ENCODE measurements at regions not wholly inside any gene's neighbourhood (a gene's known extent, or its start where the extent isn't known, plus 50 kb on each side); places are given as distances from the start of the nearest gene placed in this dataset.

GRCh38 chr10:44207160-44207559 is 177.7 kb downstream of the CXCL12 start:
- Histone ChIP-seq H3K79me2 (ENCODE audit: control insufficient read depth in 1 of 2, insufficient read depth in 2 of 2, low read length in 2 of 2) (no peaks in the 10 kb centered on the region), H4K5ac (ENCODE audit: insufficient read length, low read depth, low read length) (no peak overlapping the region), H3K79me1 (ENCODE audit: low read depth, low read length) (no peaks in the 10 kb centered on the region), H2BK20ac (ENCODE audit: low read length) (no peak overlapping the region), H3K4me1 (replicated peaks in 1 of 4; ENCODE audit: control insufficient read depth in 3 of 4, insufficient read depth in 4 of 4, low read length in 3 of 4) (peaks cover 0 to 9% (median 1%) of the 10 kb centered on the region in 4 experiments; a peak in 2 of 7 replicates), H3K4me2 (ENCODE audit: insufficient read depth in 1 of 2, low read depth in 2 of 2, low read length in 2 of 2) (no peak overlapping the region), H2AK5ac (ENCODE audit: low read depth, low read length) (no peak overlapping the region), H2BK5ac (ENCODE audit: low read depth, low read length) (no peak overlapping the region), H2BK15ac (ENCODE audit: low read length) (no peak overlapping the region), H3K23ac (ENCODE audit: insufficient read length) (no peak overlapping the region), H3K4me3 (ENCODE audit: extremely low read depth in 1 of 4, insufficient read depth in 2 of 4, low read depth in 3 of 4, low read length in 4 of 4) (no peak overlapping the region), H2BK120ac (replicated peaks; ENCODE audit: low read depth, low read length) (no peak overlapping the region), H3K27me3 (replicated peaks in 1 of 4; ENCODE audit: control insufficient read depth in 3 of 4, extremely low read depth in 1 of 4, insufficient read depth in 3 of 4, low read length in 3 of 4) (no peaks in the 10 kb centered on the region), H3K23me2 (ENCODE audit: low read depth, low read length) (no peaks in the 10 kb centered on the region), H3K4ac (replicated peaks; ENCODE audit: insufficient read length, low read depth, low read length) (no peak overlapping the region), H3K9ac (replicated peaks in 1 of 4; ENCODE audit: extremely low read depth in 1 of 4, low read depth in 3 of 4, low read length in 3 of 4) (no peak overlapping the region; a peak in 1 of 7 replicates), H3K36me3 (ENCODE audit: control insufficient read depth in 2 of 4, insufficient read depth in 4 of 4, low read length in 3 of 4) (no peaks in the 10 kb centered on the region), H2BK12ac (ENCODE audit: low read depth, low read length) (no peak overlapping the region), H4K91ac (replicated peaks; ENCODE audit: insufficient read length, low read length) (no peak overlapping the region), H4K20me1 (replicated peaks in 1 of 2; ENCODE audit: control insufficient read depth in 1 of 2, insufficient read depth in 2 of 2, low read length in 2 of 2) (no peaks in the 10 kb centered on the region), H4K8ac (ENCODE audit: extremely low read depth, insufficient read depth, low read length) (no peak overlapping the region), H3K18ac (ENCODE audit: extremely low read depth, low read length) (no peak overlapping the region), H3K27ac (ENCODE audit: low read depth, low read length) (no peak overlapping the region), H3K9me3 (ENCODE audit: insufficient read depth in 2 of 2, low read depth in 1 of 2, low read length in 1 of 2) (no peaks in the 10 kb centered on the region), H3K56ac (replicated peaks; ENCODE audit: insufficient read length, low read depth, low read length) (no peak overlapping the region), H3K14ac (ENCODE audit: insufficient read length) (no peak overlapping the region), H2AFZ (ENCODE audit: low read length) (no peak overlapping the region)
- POLR2A ChIA-PET (ENCODE audit: partially characterized antibody) = no interaction called here
- TF ChIP-seq RAD21 (IDR thresholded peaks at IDR 0.05 in 1 of 2, conservative IDR thresholded peaks at IDR 0.05 in 1 of 2; ENCODE audit: low read depth in 2 of 2, low read length in 2 of 2) (no peak), TAF1 (IDR thresholded peaks at IDR 0.05; ENCODE audit: low read depth, low read length) (no peak)
- DNase-seq (ENCODE audit: low read depth in 1 of 2, low spot score in 2 of 2) (no peak), FAIRE-seq (no peak)
- WGBS, 2 experiments (ENCODE audit: extremely low coverage in 1 of 2, insufficient coverage in 1 of 2, insufficient read length in 1 of 2, insufficient replicate concordance in 2 of 2, low coverage in 1 of 2, low lambda C conversion rate in 2 of 2, missing lambda C conversion rate in 1 of 2) = 86% methylated on average over 9 of the region's 9 CpGs; no CpG with 5 or more reads in 1 of the 2 experiments
- CTCF ChIA-PET (ENCODE audit: partially characterized antibody) = interaction anchor here (1.2 kb wide), 1 partner anchor 8 kb away, joined by 4 read pairs; no protein-coding TSS in a partner anchor

All from H1 (cell line).